ENCODE measurements at regions not wholly inside any gene's neighbourhood (a gene's known extent, or its start where the extent isn't known, plus 50 kb on each side); places are given as distances from the start of the nearest gene placed in this dataset.
"Not testable (repeated sequence)": the region's sequence is repeated elsewhere in the genome, so short reads cannot be mapped to it uniquely, and the experiment has no call there.

- DNase-seq = no peak
Observed at GRCh38 chr6:80439721-80440470, 333.4 kb downstream of the BCKDHB start.

- DNase-seq = no peak
Observed at GRCh38 chr6:80438772-80439171, 332.3 kb downstream of the BCKDHB start.

- DNase-seq = no peak
Observed at GRCh38 chr6:80437801-80438200, 331.3 kb downstream of the BCKDHB start.

- no peak for DNase-seq
Observed at GRCh38 chr6:80437221-80437620, 330.8 kb downstream of the BCKDHB start.

- DNase-seq = no peak
Observed at GRCh38 chr6:80436663-80437062, 330.2 kb downstream of the BCKDHB start.

- no peak for DNase-seq
Observed at GRCh38 chr6:80435457-80435856, 329.0 kb downstream of the BCKDHB start.

- no peak for DNase-seq
Observed at GRCh38 chr6:80434691-80435350, 328.4 kb downstream of the BCKDHB start.

GRCh38 chr6:80433673-80434025 lies 327.2 kb downstream of the BCKDHB start:
- DNase-seq = no peak

GRCh38 chr6:80433010-80433672 lies 326.7 kb downstream of the BCKDHB start:
- no peak for DNase-seq

GRCh38 chr6:80425089-80425823 lies 318.8 kb downstream of the BCKDHB start:
- no peak for DNase-seq

GRCh38 chr6:80411486-80411885 lies 305.0 kb downstream of the BCKDHB start:
- DNase-seq = no peak

- DNase-seq = not testable (repeated sequence)
Observed at GRCh38 chr6:80407976-80408375, 301.5 kb downstream of the BCKDHB start.

GRCh38 chr6:80404889-80405288 lies 298.4 kb downstream of the BCKDHB start:
- DNase-seq = no peak

- DNase-seq = no peak
Observed at GRCh38 chr6:80403365-80403764, 296.9 kb downstream of the BCKDHB start.

GRCh38 chr6:80402266-80402665 lies 295.8 kb downstream of the BCKDHB start:
- DNase-seq = no peak

Measured in NCI-H345 (cell line).